Skeletal muscle satellite cell (primary cell): ENCODE measurements at regions not wholly inside any gene's neighbourhood (a gene's known extent, or its start where the extent isn't known, plus 50 kb on each side); places are given as distances from the start of the nearest gene placed in this dataset.

Source experiments
- H3K27me3 ChIP-seq: 2 replicates; pipeline ENCODE4 v1.7.0; 2013; ENCODE audit warnings: low read length; ENCODE audit not compliant: control insufficient read depth, insufficient read depth
- H3K36me3 ChIP-seq: 2 replicates; pipeline ENCODE4 v1.7.0; 2013; ENCODE audit warnings: mild to moderate bottlenecking, control low read depth, low read length; ENCODE audit not compliant: insufficient read depth
- H3K4me1 ChIP-seq: 2 replicates; pipeline ENCODE4 v1.7.0; 2013; ENCODE audit warnings: low read length; ENCODE audit not compliant: control insufficient read depth, insufficient read depth
- H3K4me2 ChIP-seq: 2 replicates; pipeline ENCODE4 v1.7.0; 2013; ENCODE audit warnings: mild to moderate bottlenecking, low read length
- H3K4me3 ChIP-seq: 2 replicates; pipeline ENCODE4 v1.7.0; 2013; ENCODE audit warnings: low read length
- H3K9ac ChIP-seq: 2 replicates; pipeline ENCODE4 v1.7.0; 2013; ENCODE audit warnings: mild to moderate bottlenecking, low read depth, low read length, moderate library complexity
- H3K9me3 ChIP-seq: replicated peaks from 2 replicates; pipeline ENCODE4 v1.7.0; 2013; ENCODE audit warnings: mild to moderate bottlenecking, control low read depth, low read length

DNA sequence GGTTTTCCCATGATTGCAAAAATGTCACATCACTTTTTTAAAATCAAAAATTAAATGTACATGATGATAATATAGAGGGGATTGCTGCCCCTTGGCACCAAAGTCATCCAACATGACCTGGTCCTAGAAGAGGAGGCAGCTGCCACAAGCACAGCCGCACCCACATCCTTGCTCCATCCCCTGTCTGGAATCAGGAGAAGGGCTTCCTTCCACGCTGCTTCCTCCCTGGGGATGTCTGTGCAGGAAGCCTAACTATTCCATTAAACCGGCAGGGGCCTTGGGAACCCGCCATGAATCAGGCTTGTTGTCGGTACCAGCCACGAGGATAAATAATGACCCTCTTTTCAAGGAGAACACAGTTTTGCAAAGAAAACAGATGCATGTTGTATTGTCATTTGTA, 68.7 kb upstream of the AJAP1 start:
- Histone ChIP-seq H3K9me3 (peaks cover 19% of the 10 kb centered on the region), H3K36me3 (no peaks in the 10 kb centered on the region), H3K9ac (no peak overlapping the region), H3K4me2 (no peak overlapping the region), H3K27me3 (no peaks in the 10 kb centered on the region), H3K4me3 (no peak overlapping the region), H3K4me1 (no peaks in the 10 kb centered on the region)

DNA sequence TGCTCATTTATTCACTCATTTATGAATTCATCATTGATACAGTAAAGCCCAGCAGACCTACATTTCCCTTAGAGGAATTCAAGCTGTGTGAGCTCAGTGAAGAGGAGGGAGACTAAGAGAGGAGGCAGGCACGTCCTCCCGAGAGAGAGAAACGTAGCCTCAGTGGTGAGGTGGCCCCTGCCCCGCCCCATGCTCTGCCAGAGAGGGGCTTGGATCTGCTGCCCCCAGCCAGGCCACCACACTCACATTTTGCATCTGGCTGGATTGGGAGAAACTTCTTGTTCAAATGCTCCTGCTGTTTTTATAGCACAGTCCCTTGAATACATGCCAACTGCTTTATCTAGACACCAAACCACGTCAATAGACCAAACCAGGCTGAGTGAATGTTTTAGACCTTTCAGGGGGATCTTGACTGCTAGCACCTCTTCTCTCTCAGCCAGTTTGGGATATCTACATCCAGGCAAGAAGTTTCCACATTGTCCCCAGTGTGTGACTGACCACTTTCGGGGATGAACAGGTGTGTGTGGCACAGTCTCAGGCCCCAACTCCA, 67.7 kb upstream of the AJAP1 start:
- Histone ChIP-seq H3K4me2 (no peak overlapping the region), H3K36me3 (no peaks in the 10 kb centered on the region), H3K4me1 (no peaks in the 10 kb centered on the region), H3K27me3 (no peaks in the 10 kb centered on the region), H3K9ac (no peak overlapping the region), H3K4me3 (no peak overlapping the region), H3K9me3 (peaks cover 17% of the 10 kb centered on the region)

DNA sequence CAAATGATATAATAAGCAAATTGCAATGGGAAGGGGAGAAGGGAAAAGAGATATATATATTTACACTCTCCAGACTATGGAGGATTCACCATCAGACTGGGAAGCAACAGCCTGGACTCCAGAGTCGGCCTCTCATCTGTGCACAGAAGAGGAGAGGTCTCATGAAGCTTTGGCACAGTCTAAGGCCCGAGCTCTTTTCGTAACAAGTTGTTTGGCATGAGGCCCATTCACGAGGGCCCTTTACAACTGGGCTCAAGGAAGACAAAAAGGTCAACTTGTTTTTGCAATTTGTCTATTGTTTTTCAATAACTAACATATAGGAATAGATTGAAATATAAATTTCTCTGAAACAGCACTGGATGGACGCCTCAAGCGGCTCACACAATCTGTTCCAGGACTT, 66.7 kb upstream of the AJAP1 start:
- no peak overlapping the region for H3K4me3 ChIP-seq

DNA sequence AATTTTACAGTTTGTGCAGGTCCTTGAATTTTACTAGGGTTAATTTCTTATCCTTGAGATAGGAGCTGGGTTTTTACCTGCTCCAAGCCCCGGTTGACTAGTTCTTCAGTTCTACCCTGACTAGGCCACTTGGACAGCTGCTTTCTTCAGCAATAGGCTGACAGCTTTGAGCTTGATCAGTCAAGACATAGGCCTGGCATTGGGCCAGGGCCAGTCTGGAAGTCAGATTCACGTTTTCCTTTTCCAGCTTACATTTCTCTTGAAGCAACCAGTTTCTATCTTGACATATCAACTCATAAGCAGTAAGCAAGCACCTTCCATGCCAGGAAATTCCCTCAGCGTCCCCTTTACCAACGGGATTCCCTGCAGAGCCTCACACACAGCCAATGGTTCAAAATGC, 63.7 kb upstream of the AJAP1 start:
- Histone ChIP-seq H3K36me3 (no peaks in the 10 kb centered on the region), H3K4me1 (no peaks in the 10 kb centered on the region), H3K4me3 (no peak overlapping the region), H3K9me3 (peaks cover 10% of the 10 kb centered on the region), H3K4me2 (no peak overlapping the region), H3K9ac (no peak overlapping the region), H3K27me3 (no peaks in the 10 kb centered on the region)

More for the DNA sequence above, 66.7 kb upstream of the AJAP1 start:
- Histone ChIP-seq H3K27me3 (no peaks in the 10 kb centered on the region), H3K9ac (no peak overlapping the region), H3K4me1 (no peaks in the 10 kb centered on the region), H3K9me3 (peaks cover 12% of the 10 kb centered on the region), H3K4me2 (no peak overlapping the region), H3K36me3 (no peaks in the 10 kb centered on the region)

DNA sequence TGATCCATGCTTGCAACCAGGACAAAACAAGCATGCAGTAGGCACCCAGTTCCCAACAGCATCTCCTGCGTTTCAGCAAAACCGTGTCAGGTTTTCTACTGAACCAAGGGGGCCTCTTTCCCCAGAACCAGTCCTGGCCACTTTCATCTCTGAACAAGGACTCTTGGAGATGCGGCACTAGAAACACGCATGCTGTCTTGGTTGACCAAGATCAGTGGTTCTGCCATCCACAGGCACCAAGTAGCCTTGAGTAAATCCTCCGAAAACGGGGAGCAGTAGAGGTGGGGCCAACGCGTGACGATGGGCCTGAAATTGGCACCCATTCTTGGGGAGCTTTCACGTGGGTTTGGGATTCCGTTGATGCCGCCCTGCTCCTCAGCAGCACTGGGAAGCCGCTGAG, 62.5 kb upstream of the AJAP1 start:
- H3K4me1 ChIP-seq: no peaks in the 10 kb centered on the region
- H3K27me3 ChIP-seq: no peaks in the 10 kb centered on the region
- peaks cover 6% of the 10 kb centered on the region for H3K9me3 ChIP-seq
- no peak overlapping the region for H3K4me3 ChIP-seq
- no peaks in the 10 kb centered on the region for H3K36me3 ChIP-seq
- no peak overlapping the region for H3K4me2 ChIP-seq
- no peak overlapping the region for H3K9ac ChIP-seq

DNA sequence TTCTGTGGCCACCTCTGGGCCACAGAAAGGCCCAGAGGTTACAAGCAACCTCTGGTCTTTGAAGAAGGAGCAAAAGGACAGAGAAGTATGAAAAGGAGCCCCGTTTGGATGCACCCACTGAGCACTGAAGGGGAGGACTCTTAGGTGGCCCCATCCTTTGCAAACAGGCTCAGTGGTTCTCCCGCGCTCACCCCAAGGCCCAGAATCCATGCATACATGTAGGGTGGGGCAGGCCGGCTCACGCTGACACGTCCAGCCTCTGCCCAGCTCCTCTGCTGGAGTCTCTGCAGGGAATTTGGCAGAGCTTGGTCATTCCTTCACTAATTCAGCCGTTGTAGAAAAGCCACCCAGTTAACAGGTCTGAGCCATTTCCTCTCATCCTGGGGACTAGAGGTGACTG, 61.3 kb upstream of the AJAP1 start:
- Histone ChIP-seq H3K36me3 (no peaks in the 10 kb centered on the region), H3K9ac (no peak overlapping the region), H3K9me3 (peaks cover 6% of the 10 kb centered on the region), H3K27me3 (no peaks in the 10 kb centered on the region), H3K4me1 (no peaks in the 10 kb centered on the region), H3K4me2 (no peak overlapping the region), H3K4me3 (no peak overlapping the region)

DNA sequence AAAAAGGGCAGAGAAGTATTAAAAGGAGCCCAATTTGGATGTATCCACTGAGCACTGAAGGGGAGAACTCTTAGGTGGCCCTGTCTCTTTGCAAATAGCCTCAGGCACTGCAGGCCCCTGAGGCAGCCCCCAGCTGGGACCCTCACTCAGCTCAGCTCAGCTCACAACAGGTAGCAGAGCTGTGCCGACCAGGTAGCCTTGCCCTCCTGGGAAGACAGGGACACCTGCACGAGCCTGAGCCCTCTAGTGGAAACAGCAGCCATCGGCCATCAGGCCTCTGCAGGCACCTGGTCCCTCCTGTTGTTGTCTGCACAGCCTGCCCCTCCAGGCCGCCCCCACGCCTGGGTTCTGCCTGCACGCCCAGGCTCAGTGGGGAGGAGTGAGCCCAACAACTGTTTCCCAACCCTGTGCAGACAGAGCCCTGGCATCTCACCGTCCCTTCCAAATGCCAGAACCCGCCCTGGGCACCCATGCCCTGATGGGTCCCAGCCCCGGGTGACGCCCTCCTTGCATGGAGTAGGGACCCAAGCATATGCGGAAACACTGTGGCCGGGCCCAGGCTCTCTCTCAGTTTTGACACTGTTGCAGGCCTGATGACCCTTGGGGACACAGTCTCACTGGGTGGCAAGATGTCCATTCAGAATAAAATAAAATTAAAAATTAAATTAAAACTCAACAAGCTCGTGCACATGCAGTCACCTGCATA, 60.0 kb upstream of the AJAP1 start:
- Histone ChIP-seq H3K4me2 (no peak overlapping the region), H3K9ac (no peak overlapping the region), H3K27me3 (no peaks in the 10 kb centered on the region), H3K4me3 (no peak overlapping the region), H3K4me1 (no peaks in the 10 kb centered on the region), H3K36me3 (no peaks in the 10 kb centered on the region), H3K9me3 (peaks cover 7% of the 10 kb centered on the region)

DNA sequence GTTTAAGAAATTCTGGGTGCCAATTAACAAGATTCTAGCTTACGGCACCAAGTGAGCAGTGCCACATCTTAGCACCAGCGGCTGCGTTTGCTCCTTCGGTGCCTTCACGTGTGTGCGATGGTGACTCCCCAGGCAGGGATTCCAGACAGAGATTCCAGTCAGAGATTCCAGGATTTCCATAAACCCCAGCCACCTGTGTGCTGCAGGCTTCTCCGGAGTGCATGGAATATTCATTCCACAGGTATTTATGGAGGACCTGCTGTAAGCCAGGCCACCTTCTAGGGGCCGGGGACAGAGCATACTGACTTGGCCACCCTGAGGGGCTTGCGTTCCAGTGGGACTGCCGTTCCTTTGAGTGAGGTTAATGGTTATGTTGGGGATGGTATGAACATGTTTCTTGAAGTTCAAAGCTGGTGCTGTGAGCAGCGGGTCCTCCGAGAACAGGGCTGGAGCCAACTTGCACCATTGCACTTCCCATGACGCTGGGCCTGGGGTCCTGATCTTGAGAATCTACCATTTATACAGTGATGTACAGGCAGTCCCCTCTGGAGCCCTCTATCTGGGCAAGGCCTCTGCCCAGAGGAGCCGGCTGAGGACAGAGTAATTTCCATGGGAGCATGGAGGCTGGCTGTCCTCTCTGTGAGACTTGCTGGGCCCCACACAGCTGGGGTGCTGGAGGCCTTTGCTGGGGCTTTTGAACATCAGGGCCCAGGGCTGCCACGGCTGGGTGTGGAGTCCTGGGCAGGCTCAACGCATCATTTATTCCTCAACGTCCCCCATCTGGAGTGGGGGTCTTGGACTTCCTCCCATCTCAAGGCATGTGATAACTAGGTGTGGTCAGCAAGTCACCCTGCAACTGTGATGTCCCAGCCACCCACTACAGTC, 58.8 kb upstream of the AJAP1 start:
- no peaks in the 10 kb centered on the region for H3K36me3 ChIP-seq
- H3K4me2 ChIP-seq: no peak overlapping the region
- H3K9ac ChIP-seq: no peak overlapping the region
- H3K4me1 ChIP-seq: no peaks in the 10 kb centered on the region
- H3K9me3 ChIP-seq: peaks cover 10% of the 10 kb centered on the region
- no peak overlapping the region for H3K4me3 ChIP-seq
- no peaks in the 10 kb centered on the region for H3K27me3 ChIP-seq

DNA sequence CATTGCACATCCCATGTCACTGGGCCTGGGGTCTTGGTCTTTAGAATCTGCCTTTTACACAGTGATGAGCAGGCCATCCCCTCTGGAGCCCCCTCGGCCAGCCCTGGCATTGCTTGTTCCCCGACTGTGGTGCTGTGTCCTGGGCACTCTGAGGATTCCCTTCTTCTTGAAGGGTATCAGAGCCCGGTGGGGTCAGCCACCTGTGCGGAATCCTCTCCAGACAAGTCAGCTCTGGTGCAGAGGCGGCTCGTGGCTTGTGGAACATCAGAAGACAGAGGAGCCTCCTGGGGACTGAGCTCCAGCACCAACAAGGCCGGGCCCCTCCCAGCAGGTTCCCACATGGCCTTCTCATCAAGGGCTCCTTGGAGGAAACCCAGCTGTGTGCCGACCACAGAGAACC, 57.9 kb upstream of the AJAP1 start:
- no peaks in the 10 kb centered on the region for H3K36me3 ChIP-seq
- peaks cover 16% of the 10 kb centered on the region for H3K9me3 ChIP-seq
- H3K4me3 ChIP-seq: no peak overlapping the region
- H3K4me2 ChIP-seq: no peak overlapping the region
- H3K27me3 ChIP-seq: no peaks in the 10 kb centered on the region
- no peaks in the 10 kb centered on the region for H3K4me1 ChIP-seq
- no peak overlapping the region for H3K9ac ChIP-seq

DNA sequence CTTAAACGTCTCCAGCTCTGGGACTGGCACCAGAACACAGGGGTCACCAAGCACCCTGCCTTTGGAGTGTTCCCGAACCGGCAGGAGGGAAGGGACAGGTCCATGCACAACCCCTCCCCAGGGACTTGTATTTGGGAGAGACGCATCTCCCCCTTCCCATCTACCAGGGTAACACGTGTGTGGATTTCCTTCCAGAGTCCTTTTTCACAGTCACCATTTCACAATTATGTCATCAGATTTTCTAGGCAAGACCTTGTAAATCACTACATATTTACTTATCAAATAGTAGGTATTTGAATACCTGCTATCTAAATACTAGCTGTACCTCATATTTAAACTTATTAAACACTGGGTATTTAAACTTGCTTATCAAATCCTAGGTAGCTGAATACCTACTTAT, 57.4 kb upstream of the AJAP1 start:
- Histone ChIP-seq H3K4me3 (no peak overlapping the region), H3K36me3 (no peaks in the 10 kb centered on the region), H3K9me3 (peaks cover 16% of the 10 kb centered on the region), H3K27me3 (no peaks in the 10 kb centered on the region), H3K9ac (no peak overlapping the region), H3K4me2 (no peak overlapping the region), H3K4me1 (no peaks in the 10 kb centered on the region)

DNA sequence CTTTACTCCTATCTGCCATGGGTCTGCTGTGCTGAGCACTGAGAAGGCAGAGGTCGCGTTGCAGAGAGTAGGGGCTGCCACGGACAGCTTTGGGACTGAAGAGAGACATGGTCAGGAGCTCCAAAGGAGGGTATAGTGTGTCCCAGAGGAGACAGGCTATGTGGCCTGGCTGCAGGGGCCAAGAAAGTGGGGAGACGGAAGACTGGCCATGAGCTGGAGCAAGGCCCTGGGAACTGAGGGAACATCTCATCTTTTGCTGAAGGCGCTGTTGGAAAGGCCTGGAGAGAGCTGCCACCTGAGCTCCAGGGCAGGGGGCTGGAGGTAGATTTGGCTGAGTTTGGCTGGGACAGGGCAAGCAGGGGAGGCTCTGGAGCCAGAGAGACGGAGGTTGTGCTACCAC, 55.8 kb upstream of the AJAP1 start:
- H3K27me3 ChIP-seq: no peaks in the 10 kb centered on the region

More for the DNA sequence above, 55.8 kb upstream of the AJAP1 start:
- Histone ChIP-seq H3K4me3 (no peak overlapping the region), H3K4me2 (no peak overlapping the region), H3K9ac (no peak overlapping the region), H3K36me3 (no peaks in the 10 kb centered on the region), H3K4me1 (no peaks in the 10 kb centered on the region), H3K9me3 (peaks cover 14% of the 10 kb centered on the region)
